ENCODE measurements at regions not wholly inside any gene's neighbourhood (a gene's known extent, or its start where the extent isn't known, plus 50 kb on each side); places are given as distances from the start of the nearest gene placed in this dataset.
"Not testable (repeated sequence)": the region's sequence is repeated elsewhere in the genome, so short reads cannot be mapped to it uniquely, and the experiment has no call there.

DNA sequence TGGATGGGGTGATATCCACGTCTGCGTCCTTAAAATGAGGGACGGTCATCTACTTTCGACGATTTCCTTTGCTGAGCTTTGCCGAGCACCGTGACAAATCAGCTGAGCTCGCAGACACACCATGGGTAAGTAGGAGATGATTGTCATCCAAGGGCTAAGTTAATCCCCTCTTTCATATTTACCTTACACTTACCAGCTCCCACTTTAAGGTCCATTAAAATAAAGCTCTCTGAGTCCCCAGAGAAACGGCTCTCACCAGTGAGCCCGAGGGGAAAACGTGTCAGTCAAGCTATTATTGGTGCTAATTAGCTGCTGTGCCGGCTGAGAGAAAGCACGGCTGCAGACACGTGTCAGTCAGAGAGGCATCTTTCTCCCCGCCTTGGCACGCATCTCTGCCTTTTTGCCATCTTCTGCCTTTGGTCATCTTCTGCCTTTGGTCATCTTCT, 72.2 kb downstream of the CRLF2 start:
- no peaks in the 10 kb centered on the region for H3K27me3 ChIP-seq (replicated peaks in 1 of 7)
- H3K36me3 ChIP-seq = no peaks in the 10 kb centered on the region
- DNase-seq = peak; percentile 9
- no peak overlapping the region for H3K27ac ChIP-seq
- H3K4me1 ChIP-seq = no peaks in the 10 kb centered on the region
- peaks cover 0 to 34% (median 0%) of the 10 kb centered on the region in 8 donors for H3K9me3 ChIP-seq
- intact Hi-C loops (cut with DNase I; ENCODE audit: low total_unique reads) = no loop called here
- H3K4me3 ChIP-seq = no peak overlapping the region
- TF ChIP-seq POLR2A (IDR thresholded peaks at IDR 0.05) = no peak
- WGBS, 5 donors = 52 to 76% (median 74%) methylated on average over 16 of the region's 16 CpGs

- peak; percentile 42 for DNase-seq
- H3K4me3 ChIP-seq = no peak overlapping the region
- H3K27me3 ChIP-seq (replicated peaks in 1 of 7) = no peaks in the 10 kb centered on the region
- TF ChIP-seq POLR2A (IDR thresholded peaks at IDR 0.05) (no peak), POLR2AphosphoS5 (IDR thresholded peaks at IDR 0.05) (no peak)
- TF ChIP-seq, protein P1, sequence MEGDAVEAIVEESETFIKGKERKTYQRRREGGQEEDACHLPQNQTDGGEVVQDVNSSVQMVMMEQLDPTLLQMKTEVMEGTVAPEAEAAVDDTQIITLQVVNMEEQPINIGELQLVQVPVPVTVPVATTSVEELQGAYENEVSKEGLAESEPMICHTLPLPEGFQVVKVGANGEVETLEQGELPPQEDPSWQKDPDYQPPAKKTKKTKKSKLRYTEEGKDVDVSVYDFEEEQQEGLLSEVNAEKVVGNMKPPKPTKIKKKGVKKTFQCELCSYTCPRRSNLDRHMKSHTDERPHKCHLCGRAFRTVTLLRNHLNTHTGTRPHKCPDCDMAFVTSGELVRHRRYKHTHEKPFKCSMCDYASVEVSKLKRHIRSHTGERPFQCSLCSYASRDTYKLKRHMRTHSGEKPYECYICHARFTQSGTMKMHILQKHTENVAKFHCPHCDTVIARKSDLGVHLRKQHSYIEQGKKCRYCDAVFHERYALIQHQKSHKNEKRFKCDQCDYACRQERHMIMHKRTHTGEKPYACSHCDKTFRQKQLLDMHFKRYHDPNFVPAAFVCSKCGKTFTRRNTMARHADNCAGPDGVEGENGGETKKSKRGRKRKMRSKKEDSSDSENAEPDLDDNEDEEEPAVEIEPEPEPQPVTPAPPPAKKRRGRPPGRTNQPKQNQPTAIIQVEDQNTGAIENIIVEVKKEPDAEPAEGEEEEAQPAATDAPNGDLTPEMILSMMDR (IDR thresholded peaks at IDR 0.05 in 8 of 11, conservative IDR thresholded peaks at IDR 0.05 in 3 of 11) = no peak
- H3K27ac ChIP-seq = no peak overlapping the region
- H3K4me1 ChIP-seq = no peaks in the 10 kb centered on the region
- H3K36me3 ChIP-seq = no peaks in the 10 kb centered on the region
- intact Hi-C loops (cut with DNase I; ENCODE audit: low total_unique reads) = no loop called here
- WGBS, 5 donors = 85 to 94% (median 90%) methylated on average over 10 of the region's 10 CpGs
- peaks cover 0 to 44% (median 0%) of the 10 kb centered on the region in 8 donors for H3K9me3 ChIP-seq
Measured at GRCh38 chrX:1139185-1139500, 73.3 kb downstream of the CRLF2 start.

- DNase-seq = peak; percentile 14
- no peak overlapping the region for H3K4me3 ChIP-seq
- no peaks in the 10 kb centered on the region for H3K27me3 ChIP-seq (replicated peaks in 1 of 7)
- peaks cover 0 to 46% (median 0%) of the 10 kb centered on the region in 8 donors for H3K9me3 ChIP-seq
- H3K27ac ChIP-seq = no peak overlapping the region
- TF ChIP-seq POLR2AphosphoS5 (IDR thresholded peaks at IDR 0.05) = no peak
- TF ChIP-seq, protein P1 (IDR thresholded peaks at IDR 0.05 in 8 of 11, conservative IDR thresholded peaks at IDR 0.05 in 3 of 11) = no peak
- TF ChIP-seq POLR2A (IDR thresholded peaks at IDR 0.05) = no peak
- 65 to 85% (median 74%) methylated on average over 22 of the region's 22 CpGs for WGBS, 5 donors
- intact Hi-C loops (cut with DNase I; ENCODE audit: low total_unique reads) = no loop called here
- no peaks in the 10 kb centered on the region for H3K36me3 ChIP-seq
- H3K4me1 ChIP-seq = no peaks in the 10 kb centered on the region
Measured at GRCh38 chrX:1138476-1139184, 73.8 kb downstream of the CRLF2 start.

DNA sequence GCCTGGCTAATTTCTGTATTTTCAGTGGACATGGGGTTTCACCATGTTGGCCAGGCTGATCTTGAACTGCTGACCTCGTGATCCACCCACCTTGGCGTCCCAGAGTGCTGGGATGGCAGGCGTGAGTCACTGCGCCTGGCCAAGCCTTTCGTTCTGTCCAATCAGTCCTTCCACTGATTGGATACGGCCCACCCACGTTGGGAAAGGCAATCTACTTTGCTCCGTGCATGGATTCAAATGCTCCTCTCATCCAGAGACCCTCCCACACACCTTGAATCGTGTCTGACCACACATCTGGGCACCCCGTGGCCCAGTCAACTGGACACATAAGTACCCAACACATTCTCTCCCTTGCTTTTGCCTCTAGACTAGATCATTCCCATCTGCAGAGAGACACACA, 74.9 kb downstream of the CRLF2 start:
- TF ChIP-seq, protein P1 (IDR thresholded peaks at IDR 0.05 in 8 of 11, conservative IDR thresholded peaks at IDR 0.05 in 3 of 11) = no peak
- TF ChIP-seq POLR2AphosphoS5 (IDR thresholded peaks at IDR 0.05) (no peak), POLR2A (IDR thresholded peaks at IDR 0.05) (no peak)
- intact Hi-C loops (cut with DNase I; ENCODE audit: low total_unique reads) = no loop called here
- Histone ChIP-seq H3K4me1 (no peaks in the 10 kb centered on the region), H3K9me3 (peaks cover 0 to 46% (median 0%) of the 10 kb centered on the region in 8 donors), H3K36me3 (no peaks in the 10 kb centered on the region), H3K27me3 (replicated peaks in 1 of 7) (no peaks in the 10 kb centered on the region), H3K27ac (no peak overlapping the region), H3K4me3 (no peak overlapping the region)
- DNase-seq = peak; percentile 51
- 77 to 92% (median 83%) methylated on average over 10 of the region's 10 CpGs for WGBS, 5 donors

- H3K27ac ChIP-seq; H3K27me3 ChIP-seq (replicated peaks in 1 of 7); H3K36me3 ChIP-seq; intact Hi-C loops (cut with DNase I; ENCODE audit: low total_unique reads); H3K4me3 ChIP-seq; H3K4me1 ChIP-seq: not testable (repeated sequence)
- peak; percentile 28 for DNase-seq
- WGBS, 5 donors = 73 to 89% (median 86%) methylated on average over 7 to 8 of the region's 8 CpGs
- H3K9me3 ChIP-seq = peaks cover 0 to 48% (median 0%) of the 10 kb centered on the region in 8 donors
Measured at GRCh38 chrX:1136582-1136981, 75.9 kb downstream of the CRLF2 start.
